H1 (cell line): ENCODE measurements at regions not wholly inside any gene's neighbourhood (a gene's known extent, or its start where the extent isn't known, plus 50 kb on each side); places are given as distances from the start of the nearest gene placed in this dataset.

Experiments
- CTCF ChIA-PET: fragments of 300-600 bp; sonication (Branson Sonifier 250); formaldehyde crosslinking; loops from one replicate; lab custom pipeline; 2021; ENCODE audit not compliant: partially characterized antibody; lab: Charles Lee
- POLR2A ChIA-PET: fragments of 300-600 bp; sonication (Branson Sonifier 250); formaldehyde crosslinking; loops from one replicate; lab custom pipeline; 2021; ENCODE audit warnings: inconsistent platforms; ENCODE audit not compliant: partially characterized antibody; lab: Charles Lee
- DNase-seq, 2 experiments: peaks; one replicate each; pipeline versions ENCODE4 v3.0.0 to v3.0.0-alpha.2; 2010 to 2022; ENCODE audit warnings: low spot score in 2 of 2, low read depth in 1 of 2, mixed read lengths in 1 of 2
- FAIRE-seq: peaks from 2 replicates; lab custom pipeline; 2011; peaks lifted over from hg19 to GRCh38; lab: Jason Lieb, UNC
- H2AFZ ChIP-seq: 2 replicates; pipeline ENCODE4 v1.8.1; 2012; ENCODE audit warnings: low read length, inconsistent platforms
- H2AK5ac ChIP-seq: 2 replicates; pipeline ENCODE4 v1.6.1; 2013; ENCODE audit warnings: low read depth, low read length
- H2BK120ac ChIP-seq: replicated peaks from 2 replicates; pipeline ENCODE3; 2013; ENCODE audit warnings: low read depth, low read length, inconsistent platforms
- H2BK12ac ChIP-seq: 2 replicates; pipeline ENCODE4 v1.6.1; 2013; ENCODE audit warnings: low read depth, low read length
- H2BK15ac ChIP-seq: 2 replicates; pipeline ENCODE4 v1.6.1; 2013; ENCODE audit warnings: low read length
- H2BK20ac ChIP-seq: 2 replicates; pipeline ENCODE4 v1.6.1; 2013; ENCODE audit warnings: low read length
- H2BK5ac ChIP-seq: 2 replicates; pipeline ENCODE4 v1.6.1; 2013; ENCODE audit warnings: low read depth, low read length
- H3K14ac ChIP-seq: 2 replicates; pipeline ENCODE4 v1.6.1; 2013; ENCODE audit warnings: inconsistent platforms; ENCODE audit not compliant: insufficient read length
- H3K18ac ChIP-seq: 2 replicates; pipeline ENCODE4 v1.6.1; 2013; ENCODE audit warnings: low read length; ENCODE audit errors: extremely low read depth
- H3K23ac ChIP-seq: 2 replicates; pipeline ENCODE4 v1.6.1; 2013; ENCODE audit warnings: inconsistent platforms; ENCODE audit not compliant: insufficient read length
- H3K23me2 ChIP-seq: 2 replicates; pipeline ENCODE4 v1.6.1; 2013; ENCODE audit warnings: low read depth, low read length
- H3K27ac ChIP-seq: 2 replicates; pipeline ENCODE4 v1.6.1; 2011; ENCODE audit warnings: low read depth, low read length, inconsistent platforms
- H3K27me3 ChIP-seq, 4 experiments: replicated peaks in 1 of 4; 1 replicate in 1 of 4; 2 replicates in 3 of 4; pipeline versions ENCODE4 v1.6.1 to v1.8.1; 2011 to 2013; ENCODE audit warnings: low read length in 3 of 4, mild to moderate bottlenecking in 3 of 4, inconsistent platforms in 2 of 4, mixed read lengths in 2 of 4, moderate library complexity in 1 of 4; ENCODE audit not compliant: control insufficient read depth in 3 of 4, insufficient read depth in 3 of 4; ENCODE audit errors: extremely low read depth in 1 of 4
- H3K36me3 ChIP-seq, 4 experiments: 2 replicates each; pipeline versions ENCODE4 v1.6.1 to v1.8.1; 2011 to 2013; ENCODE audit warnings: mild to moderate bottlenecking in 4 of 4, low read length in 3 of 4, moderate library complexity in 2 of 4, control low read depth in 1 of 4, inconsistent platforms in 1 of 4; ENCODE audit not compliant: insufficient read depth in 4 of 4, control insufficient read depth in 2 of 4
- H3K4ac ChIP-seq: replicated peaks from 2 replicates; pipeline ENCODE3; 2013; ENCODE audit warnings: low read length, low read depth, mixed read lengths, inconsistent platforms; ENCODE audit not compliant: insufficient read length
- H3K4me1 ChIP-seq, 4 experiments: replicated peaks in 1 of 4; 1 replicate in 1 of 4; 2 replicates in 3 of 4; pipeline versions ENCODE4 v1.6.1 to v1.8.1; 2011 to 2013; ENCODE audit warnings: low read length in 3 of 4, inconsistent platforms in 2 of 4, mixed read lengths in 1 of 4; ENCODE audit not compliant: insufficient read depth in 4 of 4, control insufficient read depth in 3 of 4
- H3K4me2 ChIP-seq, 2 experiments: 2 replicates each; pipeline versions ENCODE4 v1.6.1 to v1.8.1; 2011 to 2013; ENCODE audit warnings: low read depth in 2 of 2, low read length in 2 of 2, control low read depth in 1 of 2, inconsistent platforms in 1 of 2, mild to moderate bottlenecking in 1 of 2; ENCODE audit not compliant: insufficient read depth in 1 of 2
- H3K4me3 ChIP-seq, 4 experiments: fragments of 200-600, 300-600 bp in 1 of 4; sonication (generic), shearing (Covaris generic), sonication (Bioruptor Twin) in 1 of 4; 2 replicates each; pipeline versions ENCODE4 v1.5.1 to v1.8.1; 2011 to 2016; ENCODE audit warnings: low read length in 4 of 4, low read depth in 3 of 4, control low read depth in 2 of 4, inconsistent platforms in 2 of 4, mild to moderate bottlenecking in 2 of 4, mixed read lengths in 1 of 4, moderate library complexity in 1 of 4; ENCODE audit not compliant: insufficient read depth in 2 of 4; ENCODE audit errors: extremely low read depth in 1 of 4
- H3K56ac ChIP-seq: replicated peaks from 2 replicates; pipeline ENCODE3; 2013; ENCODE audit warnings: low read depth, mild to moderate bottlenecking, mixed read lengths, low read length, inconsistent platforms; ENCODE audit not compliant: insufficient read length
- H3K79me1 ChIP-seq: 2 replicates; pipeline ENCODE4 v1.6.1; 2013; ENCODE audit warnings: low read depth, low read length, control low read depth
- H3K79me2 ChIP-seq, 2 experiments: 2 replicates each; pipeline versions ENCODE4 v1.6.1 to v1.8.1; 2012 to 2013; ENCODE audit warnings: low read length in 2 of 2, mild to moderate bottlenecking in 2 of 2, inconsistent platforms in 1 of 2; ENCODE audit not compliant: insufficient read depth in 2 of 2, control insufficient read depth in 1 of 2
- H3K9ac ChIP-seq, 4 experiments: replicated peaks in 1 of 4; 1 replicate in 1 of 4; 2 replicates in 3 of 4; pipeline versions ENCODE4 v1.6.1 to v1.8.1; 2011 to 2013; ENCODE audit warnings: low read depth in 3 of 4, low read length in 3 of 4, control low read depth in 2 of 4, mild to moderate bottlenecking in 2 of 4, moderate library complexity in 2 of 4, inconsistent platforms in 1 of 4; ENCODE audit errors: extremely low read depth in 1 of 4
- H3K9me3 ChIP-seq, 2 experiments: 2 replicates each; pipeline versions ENCODE4 v1.6.1 to v1.8.1; 2012 to 2013; ENCODE audit warnings: mild to moderate bottlenecking in 2 of 2, moderate library complexity in 2 of 2, control low read depth in 1 of 2, inconsistent platforms in 1 of 2, low read depth in 1 of 2, low read length in 1 of 2, mixed read lengths in 1 of 2; ENCODE audit not compliant: insufficient read depth in 2 of 2
- H4K20me1 ChIP-seq, 2 experiments: replicated peaks in 1 of 2; 2 replicates each; pipeline versions ENCODE3 to v1.8.1; 2011 to 2013; ENCODE audit warnings: inconsistent platforms in 2 of 2, low read length in 2 of 2, mild to moderate bottlenecking in 1 of 2; ENCODE audit not compliant: insufficient read depth in 2 of 2, control insufficient read depth in 1 of 2
- H4K5ac ChIP-seq: 2 replicates; pipeline ENCODE4 v1.6.1; 2013; ENCODE audit warnings: low read length, low read depth, mixed read lengths, inconsistent platforms; ENCODE audit not compliant: insufficient read length
- H4K8ac ChIP-seq: 2 replicates; pipeline ENCODE4 v1.8.0; 2013; ENCODE audit warnings: mild to moderate bottlenecking, moderate library complexity, low read length, inconsistent platforms; ENCODE audit not compliant: insufficient read depth; ENCODE audit errors: extremely low read depth
- H4K91ac ChIP-seq: replicated peaks from 2 replicates; pipeline ENCODE3; 2013; ENCODE audit warnings: low read length, mixed read lengths, inconsistent platforms; ENCODE audit not compliant: insufficient read length
- WGBS, 2 experiments: shearing (Covaris generic) in 1 of 2; methylation state at CpG; one replicate each; pipeline versions ENCODE4 v1.1.6 to v1.1.7; 2013 to 2015; ENCODE audit warnings: low lambda C conversion rate in 2 of 2, mixed read lengths in 2 of 2, inconsistent platforms in 1 of 2, low coverage in 1 of 2, missing lambda C conversion rate in 1 of 2; ENCODE audit not compliant: insufficient replicate concordance in 2 of 2, insufficient coverage in 1 of 2, insufficient read length in 1 of 2; ENCODE audit errors: extremely low coverage in 1 of 2, missing lambda C conversion rate in 1 of 2; 5-methylcytosine and 5-hydroxymethylcytosine counted together
- TF ChIP-seq, protein P1 (sequence below): fragments of 300-600 bp; sonication (generic); IDR thresholded peaks from 2 replicates; pipeline ENCODE4 v1.7.1; 2012; ENCODE audit warnings: low read length, moderate library complexity, mild to moderate bottlenecking, inconsistent platforms; ENCODE audit not compliant: insufficient replicate concordance

DNA sequence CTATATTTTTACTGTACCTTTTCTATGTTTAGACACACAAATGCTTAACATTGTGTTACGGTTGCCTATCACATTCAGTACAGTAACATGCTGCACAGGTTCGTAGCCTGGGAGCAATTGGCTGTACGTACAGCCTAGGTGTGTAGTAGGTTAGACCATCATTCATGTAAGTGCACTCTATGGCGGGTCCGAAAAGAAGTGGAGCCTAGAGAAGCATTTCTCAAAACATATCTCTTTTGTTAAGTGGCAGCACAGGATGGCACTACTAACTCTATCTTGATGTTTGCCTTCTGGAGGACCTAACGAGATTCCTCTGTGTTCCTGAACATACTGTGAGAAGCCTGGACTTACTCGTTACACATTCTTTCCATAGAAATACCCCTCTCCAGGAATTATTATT is 132.3 kb upstream of the ADPGK start:
- no peak overlapping the region for H3K14ac ChIP-seq
- H2AFZ ChIP-seq, result no peak overlapping the region
- H2BK12ac ChIP-seq, result no peak overlapping the region
- H2BK15ac ChIP-seq, result no peak overlapping the region
- no peaks in the 10 kb centered on the region for H3K4me1 ChIP-seq
- no peaks in the 10 kb centered on the region for H3K36me3 ChIP-seq
- H2BK5ac ChIP-seq, result no peak overlapping the region
- no peaks in the 10 kb centered on the region for H4K20me1 ChIP-seq
- H3K4me3 ChIP-seq, result no peak overlapping the region
- no peak overlapping the region for H2BK20ac ChIP-seq
- H3K4ac ChIP-seq, result no peak overlapping the region
- ChIA-PET CTCF (no interaction called here), POLR2A (no interaction called here)
- FAIRE-seq (no peak), DNase-seq (no peak)
- no peak overlapping the region for H4K5ac ChIP-seq
- H3K9ac ChIP-seq, result no peak overlapping the region
- H4K91ac ChIP-seq, result no peak overlapping the region
- H3K79me2 ChIP-seq, result no peaks in the 10 kb centered on the region
- no peak overlapping the region for H3K27ac ChIP-seq
- no peaks in the 10 kb centered on the region for H3K9me3 ChIP-seq
- H4K8ac ChIP-seq, result no peak overlapping the region
- no peaks in the 10 kb centered on the region for H3K79me1 ChIP-seq
- H3K23me2 ChIP-seq, result no peaks in the 10 kb centered on the region
- H3K56ac ChIP-seq, result no peak overlapping the region
- H3K4me2 ChIP-seq, result no peak overlapping the region
- no peak overlapping the region for H3K23ac ChIP-seq
- H3K18ac ChIP-seq, result no peak overlapping the region
- WGBS, 2 experiments, result 82% methylated on average over 7 of the region's 7 CpGs; no CpG with 5 or more reads in 1 of the 2 experiments
- no peak overlapping the region for H2BK120ac ChIP-seq
- H3K27me3 ChIP-seq, result no peaks in the 10 kb centered on the region; a peak in 1 of 7 replicates
- no peak overlapping the region for H2AK5ac ChIP-seq
- TF ChIP-seq, protein P1, sequence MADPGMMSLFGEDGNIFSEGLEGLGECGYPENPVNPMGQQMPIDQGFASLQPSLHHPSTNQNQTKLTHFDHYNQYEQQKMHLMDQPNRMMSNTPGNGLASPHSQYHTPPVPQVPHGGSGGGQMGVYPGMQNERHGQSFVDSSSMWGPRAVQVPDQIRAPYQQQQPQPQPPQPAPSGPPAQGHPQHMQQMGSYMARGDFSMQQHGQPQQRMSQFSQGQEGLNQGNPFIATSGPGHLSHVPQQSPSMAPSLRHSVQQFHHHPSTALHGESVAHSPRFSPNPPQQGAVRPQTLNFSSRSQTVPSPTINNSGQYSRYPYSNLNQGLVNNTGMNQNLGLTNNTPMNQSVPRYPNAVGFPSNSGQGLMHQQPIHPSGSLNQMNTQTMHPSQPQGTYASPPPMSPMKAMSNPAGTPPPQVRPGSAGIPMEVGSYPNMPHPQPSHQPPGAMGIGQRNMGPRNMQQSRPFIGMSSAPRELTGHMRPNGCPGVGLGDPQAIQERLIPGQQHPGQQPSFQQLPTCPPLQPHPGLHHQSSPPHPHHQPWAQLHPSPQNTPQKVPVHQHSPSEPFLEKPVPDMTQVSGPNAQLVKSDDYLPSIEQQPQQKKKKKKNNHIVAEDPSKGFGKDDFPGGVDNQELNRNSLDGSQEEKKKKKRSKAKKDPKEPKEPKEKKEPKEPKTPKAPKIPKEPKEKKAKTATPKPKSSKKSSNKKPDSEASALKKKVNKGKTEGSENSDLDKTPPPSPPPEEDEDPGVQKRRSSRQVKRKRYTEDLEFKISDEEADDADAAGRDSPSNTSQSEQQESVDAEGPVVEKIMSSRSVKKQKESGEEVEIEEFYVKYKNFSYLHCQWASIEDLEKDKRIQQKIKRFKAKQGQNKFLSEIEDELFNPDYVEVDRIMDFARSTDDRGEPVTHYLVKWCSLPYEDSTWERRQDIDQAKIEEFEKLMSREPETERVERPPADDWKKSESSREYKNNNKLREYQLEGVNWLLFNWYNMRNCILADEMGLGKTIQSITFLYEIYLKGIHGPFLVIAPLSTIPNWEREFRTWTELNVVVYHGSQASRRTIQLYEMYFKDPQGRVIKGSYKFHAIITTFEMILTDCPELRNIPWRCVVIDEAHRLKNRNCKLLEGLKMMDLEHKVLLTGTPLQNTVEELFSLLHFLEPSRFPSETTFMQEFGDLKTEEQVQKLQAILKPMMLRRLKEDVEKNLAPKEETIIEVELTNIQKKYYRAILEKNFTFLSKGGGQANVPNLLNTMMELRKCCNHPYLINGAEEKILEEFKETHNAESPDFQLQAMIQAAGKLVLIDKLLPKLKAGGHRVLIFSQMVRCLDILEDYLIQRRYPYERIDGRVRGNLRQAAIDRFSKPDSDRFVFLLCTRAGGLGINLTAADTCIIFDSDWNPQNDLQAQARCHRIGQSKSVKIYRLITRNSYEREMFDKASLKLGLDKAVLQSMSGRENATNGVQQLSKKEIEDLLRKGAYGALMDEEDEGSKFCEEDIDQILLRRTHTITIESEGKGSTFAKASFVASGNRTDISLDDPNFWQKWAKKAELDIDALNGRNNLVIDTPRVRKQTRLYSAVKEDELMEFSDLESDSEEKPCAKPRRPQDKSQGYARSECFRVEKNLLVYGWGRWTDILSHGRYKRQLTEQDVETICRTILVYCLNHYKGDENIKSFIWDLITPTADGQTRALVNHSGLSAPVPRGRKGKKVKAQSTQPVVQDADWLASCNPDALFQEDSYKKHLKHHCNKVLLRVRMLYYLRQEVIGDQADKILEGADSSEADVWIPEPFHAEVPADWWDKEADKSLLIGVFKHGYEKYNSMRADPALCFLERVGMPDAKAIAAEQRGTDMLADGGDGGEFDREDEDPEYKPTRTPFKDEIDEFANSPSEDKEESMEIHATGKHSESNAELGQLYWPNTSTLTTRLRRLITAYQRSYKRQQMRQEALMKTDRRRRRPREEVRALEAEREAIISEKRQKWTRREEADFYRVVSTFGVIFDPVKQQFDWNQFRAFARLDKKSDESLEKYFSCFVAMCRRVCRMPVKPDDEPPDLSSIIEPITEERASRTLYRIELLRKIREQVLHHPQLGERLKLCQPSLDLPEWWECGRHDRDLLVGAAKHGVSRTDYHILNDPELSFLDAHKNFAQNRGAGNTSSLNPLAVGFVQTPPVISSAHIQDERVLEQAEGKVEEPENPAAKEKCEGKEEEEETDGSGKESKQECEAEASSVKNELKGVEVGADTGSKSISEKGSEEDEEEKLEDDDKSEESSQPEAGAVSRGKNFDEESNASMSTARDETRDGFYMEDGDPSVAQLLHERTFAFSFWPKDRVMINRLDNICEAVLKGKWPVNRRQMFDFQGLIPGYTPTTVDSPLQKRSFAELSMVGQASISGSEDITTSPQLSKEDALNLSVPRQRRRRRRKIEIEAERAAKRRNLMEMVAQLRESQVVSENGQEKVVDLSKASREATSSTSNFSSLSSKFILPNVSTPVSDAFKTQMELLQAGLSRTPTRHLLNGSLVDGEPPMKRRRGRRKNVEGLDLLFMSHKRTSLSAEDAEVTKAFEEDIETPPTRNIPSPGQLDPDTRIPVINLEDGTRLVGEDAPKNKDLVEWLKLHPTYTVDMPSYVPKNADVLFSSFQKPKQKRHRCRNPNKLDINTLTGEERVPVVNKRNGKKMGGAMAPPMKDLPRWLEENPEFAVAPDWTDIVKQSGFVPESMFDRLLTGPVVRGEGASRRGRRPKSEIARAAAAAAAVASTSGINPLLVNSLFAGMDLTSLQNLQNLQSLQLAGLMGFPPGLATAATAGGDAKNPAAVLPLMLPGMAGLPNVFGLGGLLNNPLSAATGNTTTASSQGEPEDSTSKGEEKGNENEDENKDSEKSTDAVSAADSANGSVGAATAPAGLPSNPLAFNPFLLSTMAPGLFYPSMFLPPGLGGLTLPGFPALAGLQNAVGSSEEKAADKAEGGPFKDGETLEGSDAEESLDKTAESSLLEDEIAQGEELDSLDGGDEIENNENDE, result no peak
